IMR-90 (cell line): ENCODE measurements at regions not wholly inside any gene's neighbourhood (a gene's known extent, or its start where the extent isn't known, plus 50 kb on each side); places are given as distances from the start of the nearest gene placed in this dataset.

ENCODE experiments used
- ATAC-seq: fragments of 200-7000 bp; cut with Tn5 transposase; 2 replicates; pipeline ENCODE4 v1.9.1; 2020; ENCODE audit warnings: low read depth, mild to moderate bottlenecking, moderate library complexity
- BruUV-seq: library from RNA; stranded (reverse); fragments of 400-500 nt; replicated peaks from 2 replicates; lab custom pipeline; 2021; lab: Mats Ljungman, UMichigan
- CTCF ChIA-PET: fragments of 300-600 bp; formaldehyde crosslinking; extraction: SDS; loops from one replicate; lab custom pipeline; 2021; ENCODE audit warnings: antibody characterized with exemption; lab: Yijun Ruan, JAX
- POLR2A ChIA-PET: fragments of 300-600 bp; sonication (Branson Sonifier 250); formaldehyde crosslinking; loops from one replicate; lab custom pipeline; 2022; ENCODE audit warnings: antibody characterized with exemption; ENCODE audit not compliant: unreplicated experiment; lab: Charles Lee
- DNase-seq: peaks from one replicate; pipeline ENCODE4 v3.0.0; 2013
- H2AFZ ChIP-seq: replicated peaks from 2 replicates; pipeline ENCODE3; 2013; ENCODE audit warnings: low read length, mild to moderate bottlenecking; ENCODE audit not compliant: poor library complexity
- H2AK5ac ChIP-seq: 2 replicates; pipeline ENCODE4 v1.6.1; 2013; ENCODE audit warnings: low read depth, low read length, inconsistent platforms
- H2AK9ac ChIP-seq: replicated peaks from 2 replicates; pipeline ENCODE3; 2013; ENCODE audit warnings: mild to moderate bottlenecking, low read depth, low read length, moderate library complexity; ENCODE audit not compliant: poor library complexity
- H2BK120ac ChIP-seq: 2 replicates; pipeline ENCODE4 v1.6.1; 2013; ENCODE audit warnings: low read depth, low read length, inconsistent platforms
- H2BK15ac ChIP-seq: 3 replicates; pipeline ENCODE4 v1.6.1; 2013; ENCODE audit warnings: low read depth, low read length, inconsistent platforms
- H2BK20ac ChIP-seq: 2 replicates; pipeline ENCODE4 v1.6.1; 2013; ENCODE audit warnings: low read depth, mild to moderate bottlenecking, inconsistent platforms, low read length, moderate library complexity
- H2BK5ac ChIP-seq: 2 replicates; pipeline ENCODE4 v1.6.1; 2013; ENCODE audit warnings: mild to moderate bottlenecking, low read depth, low read length, inconsistent platforms; ENCODE audit not compliant: poor library complexity, severe bottlenecking
- H3K14ac ChIP-seq: replicated peaks from 2 replicates; pipeline ENCODE4 v1.6.1; 2013; ENCODE audit warnings: low read depth, low read length, inconsistent platforms
- H3K18ac ChIP-seq: 2 replicates; pipeline ENCODE4 v1.6.1; 2013; ENCODE audit warnings: low read depth, low read length, control low read depth
- H3K23ac ChIP-seq: 2 replicates; pipeline ENCODE4 v1.6.1; 2013; ENCODE audit warnings: low read depth, low read length, inconsistent platforms
- H3K27ac ChIP-seq: 2 replicates; pipeline ENCODE4 v1.5.1; 2013; ENCODE audit warnings: mild to moderate bottlenecking, control low read depth, low read length; ENCODE audit not compliant: insufficient read depth
- H3K27me3 ChIP-seq: 2 replicates; pipeline ENCODE4 v1.6.1; 2013; ENCODE audit warnings: low read length; ENCODE audit not compliant: control insufficient read depth, insufficient read depth
- H3K36me3 ChIP-seq: 2 replicates; pipeline ENCODE4 v1.6.1; 2013; ENCODE audit warnings: low read length, mixed read lengths; ENCODE audit not compliant: control insufficient read depth, insufficient read depth
- H3K4ac ChIP-seq: 2 replicates; pipeline ENCODE4 v1.6.1; 2013; ENCODE audit warnings: low read depth, low read length, inconsistent platforms
- H3K4me1 ChIP-seq: 2 replicates; pipeline ENCODE4 v1.6.1; 2013; ENCODE audit warnings: low read length, mixed read lengths; ENCODE audit not compliant: control insufficient read depth, insufficient read depth
- H3K4me2 ChIP-seq: 2 replicates; pipeline ENCODE4 v1.6.1; 2013; ENCODE audit warnings: low read depth, mild to moderate bottlenecking, control low read depth, low read length, moderate library complexity
- H3K4me3 ChIP-seq: 2 replicates; pipeline ENCODE4 v1.5.1; 2013; ENCODE audit warnings: low read depth, mild to moderate bottlenecking, control low read depth, low read length, moderate library complexity; ENCODE audit not compliant: insufficient read depth
- H3K56ac ChIP-seq: 2 replicates; pipeline ENCODE4 v1.6.1; 2013; ENCODE audit warnings: low read length, inconsistent platforms; ENCODE audit not compliant: insufficient read depth; ENCODE audit errors: extremely low read depth
- H3K79me1 ChIP-seq, 2 experiments: 2 replicates each; pipeline ENCODE4 v1.6.1; 2013; ENCODE audit warnings: low read length in 2 of 2, inconsistent platforms in 1 of 2, low read depth in 1 of 2
- H3K9ac ChIP-seq: 2 replicates; pipeline ENCODE4 v1.6.1; 2013; ENCODE audit warnings: low read depth, low read length, control low read depth
- H3K9me1 ChIP-seq: 2 replicates; pipeline ENCODE4 v1.6.1; 2013; ENCODE audit warnings: low read length, inconsistent platforms; ENCODE audit not compliant: insufficient read depth
- H3K9me3 ChIP-seq: 2 replicates; pipeline ENCODE4 v1.6.1; 2013; ENCODE audit warnings: low read length; ENCODE audit not compliant: control insufficient read depth, insufficient read depth
- H4K20me1 ChIP-seq: 2 replicates; pipeline ENCODE4 v1.6.1; 2013; ENCODE audit warnings: low read length, inconsistent platforms; ENCODE audit not compliant: insufficient read depth
- H4K5ac ChIP-seq: 2 replicates; pipeline ENCODE4 v1.6.1; 2013; ENCODE audit warnings: mild to moderate bottlenecking, low read depth, low read length, control low read depth
- H4K8ac ChIP-seq, 2 experiments: 2 replicates each; pipeline ENCODE4 v1.6.1; 2013; ENCODE audit warnings: low read depth in 2 of 2, low read length in 2 of 2, control low read depth in 1 of 2, inconsistent platforms in 1 of 2
- H4K91ac ChIP-seq: 2 replicates; pipeline ENCODE4 v1.6.1; 2013; ENCODE audit warnings: low read depth, low read length, inconsistent platforms; ENCODE audit not compliant: insufficient read depth
- CEBPB ChIP-seq: IDR thresholded peaks from 2 replicates; pipeline ENCODE4 v1.6.1; 2012; ENCODE audit warnings: low read depth, low read length, improper control_type of control experiment
- CHD1 ChIP-seq: IDR thresholded peaks from 2 replicates; pipeline ENCODE4 v1.6.1; 2012; ENCODE audit warnings: low read depth, low read length, improper control_type of control experiment
- CTCF ChIP-seq: conservative IDR thresholded peaks from 2 replicates; pipeline ENCODE4 v1.5.1; 2012; ENCODE audit warnings: mild to moderate bottlenecking, low read depth, low read length, improper control_type of control experiment
- FOS ChIP-seq: fragments of 150-350 bp; IDR thresholded peaks from 2 replicates; pipeline ENCODE4 v1.6.1; 2016; ENCODE audit warnings: low read depth, low read length
- MXI1 ChIP-seq: IDR thresholded peaks from 2 replicates; pipeline ENCODE4 v1.6.1; 2012; ENCODE audit warnings: low read depth, mild to moderate bottlenecking, low read length, moderate library complexity, borderline replicate concordance
- NFE2L2 ChIP-seq: fragments of 150-350 bp; IDR thresholded peaks from 2 replicates; pipeline ENCODE4 v1.6.1; 2016; ENCODE audit warnings: low read depth, mild to moderate bottlenecking, low read length
- POLR2A ChIP-seq: IDR thresholded peaks from 2 replicates; pipeline ENCODE4 v1.6.1; 2012; ENCODE audit warnings: mild to moderate bottlenecking, low read depth, low read length
- RCOR1 ChIP-seq: IDR thresholded peaks from 2 replicates; pipeline ENCODE4 v1.6.1; 2012; ENCODE audit warnings: mild to moderate bottlenecking, low read length, improper control_type of control experiment; ENCODE audit not compliant: insufficient replicate concordance
- RFX5 ChIP-seq: IDR thresholded peaks from 2 replicates; pipeline ENCODE4 v1.8.0; 2012; ENCODE audit warnings: low read depth, mild to moderate bottlenecking, low read length, moderate library complexity
- USF2 ChIP-seq: fragments of 150-350 bp; IDR thresholded peaks from 2 replicates; pipeline ENCODE4 v1.6.1; 2017; ENCODE audit warnings: mild to moderate bottlenecking, antibody characterized with exemption, low read length, low read depth
- WGBS, 2 experiments: methylation state at CpG; one replicate each; pipeline versions ENCODE4 v1.1.5 to v1.1.7; 2013; ENCODE audit warnings: missing lambda C conversion rate in 2 of 2; ENCODE audit not compliant: insufficient read length in 1 of 2; ENCODE audit errors: extremely low coverage in 2 of 2; 5-methylcytosine and 5-hydroxymethylcytosine counted together
- dilution Hi-C: fragments of 300-500 bp; cut with HindIII; formaldehyde crosslinking; loops from one replicate; pipeline ENCODE4 v1.14.3; 2018; ENCODE audit warnings: low sequenced_read_pairs; ENCODE audit not compliant: unreplicated experiment
- in situ Hi-C: fragments of 300-500 bp; cut with MboI; formaldehyde crosslinking; loops from 3 replicates; pipeline ENCODE4 v1.14.3; 2019; ENCODE audit warnings: low sequenced_read_pairs, inconsistent platforms, mixed read lengths
- intact Hi-C: fragments of 100-400 bp; cut with micrococcal nuclease; formaldehyde crosslinking; loops from 2 replicates; pipeline ENCODE4 v1.10.0; 2022

GRCh38 chr17:22265807-22266206 is 573.5 kb downstream of the KCNJ18 start:
- H3K9me1 ChIP-seq: no peaks in the 10 kb centered on the region
- no peak overlapping the region for H3K14ac ChIP-seq
- H3K79me1 ChIP-seq: no peaks in the 10 kb centered on the region
- H3K18ac ChIP-seq: no peak overlapping the region
- 20% methylated on average over 1 of the region's 17 CpGs; no CpG with 5 or more reads in 1 of the 2 experiments for WGBS, 2 experiments
- H4K20me1 ChIP-seq: no peaks in the 10 kb centered on the region
- no peaks in the 10 kb centered on the region for H3K4me1 ChIP-seq
- no peak overlapping the region for H3K27ac ChIP-seq
- peaks cover 33% of the 10 kb centered on the region for H3K9me3 ChIP-seq
- H3K9ac ChIP-seq: no peak overlapping the region
- intact Hi-C loops (no loop called here), in situ Hi-C loops (no loop called here), dilution Hi-C loops (no loop called here)
- DNase-seq (no peak), ATAC-seq (no peak)
- no peak overlapping the region for H3K56ac ChIP-seq
- no peaks in the 10 kb centered on the region for H3K36me3 ChIP-seq
- BruUV-seq: no TSS peak
- H2BK120ac ChIP-seq: no peak overlapping the region
- no peak overlapping the region for H3K23ac ChIP-seq
- no peak overlapping the region for H2BK5ac ChIP-seq
- H2BK15ac ChIP-seq: no peak overlapping the region
- H3K4me2 ChIP-seq: no peak overlapping the region
- H3K27me3 ChIP-seq: no peaks in the 10 kb centered on the region
- no peak overlapping the region for H3K4me3 ChIP-seq
- H4K8ac ChIP-seq: no peak overlapping the region
- H4K91ac ChIP-seq: no peak overlapping the region
- CTCF ChIA-PET: no interaction called here
- H2BK20ac ChIP-seq: no peak overlapping the region
- H2AK5ac ChIP-seq: no peak overlapping the region
- H2AFZ ChIP-seq: no peak overlapping the region
- H2AK9ac ChIP-seq: no peak overlapping the region
- no peak overlapping the region for H3K4ac ChIP-seq
- TF ChIP-seq MXI1: no peak
- no peak for TF ChIP-seq CHD1
- TF ChIP-seq POLR2A: no peak
- no peak for TF ChIP-seq CTCF
- TF ChIP-seq FOS: no peak
- TF ChIP-seq RCOR1: no peak
- TF ChIP-seq CEBPB: no peak
- no peak for TF ChIP-seq RFX5
- TF ChIP-seq NFE2L2: no peak
- no peak for TF ChIP-seq USF2
- H4K5ac ChIP-seq: no peak overlapping the region
- POLR2A ChIA-PET: no interaction called here
